H1 (cell line): ENCODE measurements at regions not wholly inside any gene's neighbourhood (a gene's known extent, or its start where the extent isn't known, plus 50 kb on each side); places are given as distances from the start of the nearest gene placed in this dataset.

Source experiments
- CTCF ChIA-PET: fragments of 300-600 bp; sonication (Branson Sonifier 250); formaldehyde crosslinking; loops from one replicate; lab custom pipeline; 2021; ENCODE audit not compliant: partially characterized antibody; lab: Charles Lee
- POLR2A ChIA-PET: fragments of 300-600 bp; sonication (Branson Sonifier 250); formaldehyde crosslinking; loops from one replicate; lab custom pipeline; 2021; ENCODE audit warnings: inconsistent platforms; ENCODE audit not compliant: partially characterized antibody; lab: Charles Lee
- DNase-seq, 2 experiments: peaks; one replicate each; pipeline versions ENCODE4 v3.0.0 to v3.0.0-alpha.2; 2010 to 2022; ENCODE audit warnings: low spot score in 2 of 2, low read depth in 1 of 2, mixed read lengths in 1 of 2
- FAIRE-seq: peaks from 2 replicates; lab custom pipeline; 2011; peaks lifted over from hg19 to GRCh38; lab: Jason Lieb, UNC
- H2AFZ ChIP-seq: 2 replicates; pipeline ENCODE4 v1.8.1; 2012; ENCODE audit warnings: low read length, inconsistent platforms
- H2AK5ac ChIP-seq: 2 replicates; pipeline ENCODE4 v1.6.1; 2013; ENCODE audit warnings: low read depth, low read length
- H2BK120ac ChIP-seq: replicated peaks from 2 replicates; pipeline ENCODE3; 2013; ENCODE audit warnings: low read depth, low read length, inconsistent platforms
- H2BK12ac ChIP-seq: 2 replicates; pipeline ENCODE4 v1.6.1; 2013; ENCODE audit warnings: low read depth, low read length
- H2BK15ac ChIP-seq: 2 replicates; pipeline ENCODE4 v1.6.1; 2013; ENCODE audit warnings: low read length
- H2BK20ac ChIP-seq: 2 replicates; pipeline ENCODE4 v1.6.1; 2013; ENCODE audit warnings: low read length
- H2BK5ac ChIP-seq: 2 replicates; pipeline ENCODE4 v1.6.1; 2013; ENCODE audit warnings: low read depth, low read length
- H3K14ac ChIP-seq: 2 replicates; pipeline ENCODE4 v1.6.1; 2013; ENCODE audit warnings: inconsistent platforms; ENCODE audit not compliant: insufficient read length
- H3K18ac ChIP-seq: 2 replicates; pipeline ENCODE4 v1.6.1; 2013; ENCODE audit warnings: low read length; ENCODE audit errors: extremely low read depth
- H3K23ac ChIP-seq: 2 replicates; pipeline ENCODE4 v1.6.1; 2013; ENCODE audit warnings: inconsistent platforms; ENCODE audit not compliant: insufficient read length
- H3K23me2 ChIP-seq: 2 replicates; pipeline ENCODE4 v1.6.1; 2013; ENCODE audit warnings: low read depth, low read length
- H3K27ac ChIP-seq: 2 replicates; pipeline ENCODE4 v1.6.1; 2011; ENCODE audit warnings: low read depth, low read length, inconsistent platforms
- H3K27me3 ChIP-seq, 4 experiments: replicated peaks in 1 of 4; 1 replicate in 1 of 4; 2 replicates in 3 of 4; pipeline versions ENCODE4 v1.6.1 to v1.8.1; 2011 to 2013; ENCODE audit warnings: low read length in 3 of 4, mild to moderate bottlenecking in 3 of 4, inconsistent platforms in 2 of 4, mixed read lengths in 2 of 4, moderate library complexity in 1 of 4; ENCODE audit not compliant: control insufficient read depth in 3 of 4, insufficient read depth in 3 of 4; ENCODE audit errors: extremely low read depth in 1 of 4
- H3K36me3 ChIP-seq, 4 experiments: 2 replicates each; pipeline versions ENCODE4 v1.6.1 to v1.8.1; 2011 to 2013; ENCODE audit warnings: mild to moderate bottlenecking in 4 of 4, low read length in 3 of 4, moderate library complexity in 2 of 4, control low read depth in 1 of 4, inconsistent platforms in 1 of 4; ENCODE audit not compliant: insufficient read depth in 4 of 4, control insufficient read depth in 2 of 4
- H3K4ac ChIP-seq: replicated peaks from 2 replicates; pipeline ENCODE3; 2013; ENCODE audit warnings: low read length, low read depth, mixed read lengths, inconsistent platforms; ENCODE audit not compliant: insufficient read length
- H3K4me1 ChIP-seq, 4 experiments: replicated peaks in 1 of 4; 1 replicate in 1 of 4; 2 replicates in 3 of 4; pipeline versions ENCODE4 v1.6.1 to v1.8.1; 2011 to 2013; ENCODE audit warnings: low read length in 3 of 4, inconsistent platforms in 2 of 4, mixed read lengths in 1 of 4; ENCODE audit not compliant: insufficient read depth in 4 of 4, control insufficient read depth in 3 of 4
- H3K4me2 ChIP-seq, 2 experiments: 2 replicates each; pipeline versions ENCODE4 v1.6.1 to v1.8.1; 2011 to 2013; ENCODE audit warnings: low read depth in 2 of 2, low read length in 2 of 2, control low read depth in 1 of 2, inconsistent platforms in 1 of 2, mild to moderate bottlenecking in 1 of 2; ENCODE audit not compliant: insufficient read depth in 1 of 2
- H3K4me3 ChIP-seq, 4 experiments: fragments of 200-600, 300-600 bp in 1 of 4; sonication (generic), shearing (Covaris generic), sonication (Bioruptor Twin) in 1 of 4; 2 replicates each; pipeline versions ENCODE4 v1.5.1 to v1.8.1; 2011 to 2016; ENCODE audit warnings: low read length in 4 of 4, low read depth in 3 of 4, control low read depth in 2 of 4, inconsistent platforms in 2 of 4, mild to moderate bottlenecking in 2 of 4, mixed read lengths in 1 of 4, moderate library complexity in 1 of 4; ENCODE audit not compliant: insufficient read depth in 2 of 4; ENCODE audit errors: extremely low read depth in 1 of 4
- H3K56ac ChIP-seq: replicated peaks from 2 replicates; pipeline ENCODE3; 2013; ENCODE audit warnings: low read depth, mild to moderate bottlenecking, mixed read lengths, low read length, inconsistent platforms; ENCODE audit not compliant: insufficient read length
- H3K79me1 ChIP-seq: 2 replicates; pipeline ENCODE4 v1.6.1; 2013; ENCODE audit warnings: low read depth, low read length, control low read depth
- H3K79me2 ChIP-seq, 2 experiments: 2 replicates each; pipeline versions ENCODE4 v1.6.1 to v1.8.1; 2012 to 2013; ENCODE audit warnings: low read length in 2 of 2, mild to moderate bottlenecking in 2 of 2, inconsistent platforms in 1 of 2; ENCODE audit not compliant: insufficient read depth in 2 of 2, control insufficient read depth in 1 of 2
- H3K9ac ChIP-seq, 4 experiments: replicated peaks in 1 of 4; 1 replicate in 1 of 4; 2 replicates in 3 of 4; pipeline versions ENCODE4 v1.6.1 to v1.8.1; 2011 to 2013; ENCODE audit warnings: low read depth in 3 of 4, low read length in 3 of 4, control low read depth in 2 of 4, mild to moderate bottlenecking in 2 of 4, moderate library complexity in 2 of 4, inconsistent platforms in 1 of 4; ENCODE audit errors: extremely low read depth in 1 of 4
- H3K9me3 ChIP-seq, 2 experiments: 2 replicates each; pipeline versions ENCODE4 v1.6.1 to v1.8.1; 2012 to 2013; ENCODE audit warnings: mild to moderate bottlenecking in 2 of 2, moderate library complexity in 2 of 2, control low read depth in 1 of 2, inconsistent platforms in 1 of 2, low read depth in 1 of 2, low read length in 1 of 2, mixed read lengths in 1 of 2; ENCODE audit not compliant: insufficient read depth in 2 of 2
- H4K20me1 ChIP-seq, 2 experiments: replicated peaks in 1 of 2; 2 replicates each; pipeline versions ENCODE3 to v1.8.1; 2011 to 2013; ENCODE audit warnings: inconsistent platforms in 2 of 2, low read length in 2 of 2, mild to moderate bottlenecking in 1 of 2; ENCODE audit not compliant: insufficient read depth in 2 of 2, control insufficient read depth in 1 of 2
- H4K5ac ChIP-seq: 2 replicates; pipeline ENCODE4 v1.6.1; 2013; ENCODE audit warnings: low read length, low read depth, mixed read lengths, inconsistent platforms; ENCODE audit not compliant: insufficient read length
- H4K8ac ChIP-seq: 2 replicates; pipeline ENCODE4 v1.8.0; 2013; ENCODE audit warnings: mild to moderate bottlenecking, moderate library complexity, low read length, inconsistent platforms; ENCODE audit not compliant: insufficient read depth; ENCODE audit errors: extremely low read depth
- H4K91ac ChIP-seq: replicated peaks from 2 replicates; pipeline ENCODE3; 2013; ENCODE audit warnings: low read length, mixed read lengths, inconsistent platforms; ENCODE audit not compliant: insufficient read length
- ASH2L ChIP-seq: fragments of 200-600, 300-600 bp; sonication (generic); IDR thresholded peaks from one replicate; pipeline ENCODE4 v1.7.1; 2017; ENCODE audit warnings: low read length
- CBX5 ChIP-seq: fragments of 300-800, 300-1000 bp; sonication (generic); IDR thresholded peaks from 2 replicates; pipeline ENCODE4 v1.7.1; 2016; ENCODE audit warnings: antibody characterized with exemption, low read length, low read depth
- CEBPB ChIP-seq: IDR thresholded peaks from 2 replicates; pipeline ENCODE4 v1.6.1; 2012; ENCODE audit warnings: low read depth, low read length
- EGR1 ChIP-seq: IDR thresholded peaks from 2 replicates; pipeline ENCODE4 v1.6.1; 2011; ENCODE audit warnings: low read depth, low read length, borderline replicate concordance
- MAFK ChIP-seq: IDR thresholded peaks from 2 replicates; pipeline ENCODE4 v1.6.1; 2012; ENCODE audit warnings: low read depth, mild to moderate bottlenecking, improper control_type of control experiment, low read length
- PHF8 ChIP-seq: fragments of 200-600 bp; sonication (generic); conservative IDR thresholded peaks from 2 replicates; pipeline ENCODE4 v1.7.1; 2012; ENCODE audit warnings: low read depth, mild to moderate bottlenecking, inconsistent platforms, low read length, moderate library complexity
- RFX5 ChIP-seq: IDR thresholded peaks from 2 replicates; pipeline ENCODE4 v1.6.1; 2011; ENCODE audit warnings: low read depth, low read length, improper control_type of control experiment, borderline replicate concordance
- RNF2 ChIP-seq: fragments of 200-900, 300-1000 bp; sonication (generic); IDR thresholded peaks from 2 replicates; pipeline ENCODE4 v1.7.1; 2016; ENCODE audit warnings: borderline replicate concordance, low read depth, mild to moderate bottlenecking, antibody characterized with exemption, low read length; ENCODE audit not compliant: poor library complexity, severe bottlenecking; ENCODE audit errors: missing control alignments
- SIRT6 ChIP-seq: IDR thresholded peaks from one replicate; pipeline ENCODE4 v1.7.1; 2012; ENCODE audit warnings: low read length, inconsistent platforms
- SIX5 ChIP-seq: IDR thresholded peaks from 2 replicates; pipeline ENCODE4 v1.6.1; 2011; ENCODE audit warnings: mild to moderate bottlenecking, low read depth, low read length
- SP2 ChIP-seq: IDR thresholded peaks from 2 replicates; pipeline ENCODE4 v1.6.1; 2012; ENCODE audit warnings: mild to moderate bottlenecking, low read length, inconsistent platforms
- SP4 ChIP-seq: IDR thresholded peaks from 2 replicates; pipeline ENCODE4 v1.6.1; 2012; ENCODE audit warnings: low read length, inconsistent platforms
- TBP ChIP-seq: IDR thresholded peaks from 2 replicates; pipeline ENCODE4 v1.6.1; 2011; ENCODE audit warnings: low read depth, low read length, improper control_type of control experiment
- YY1 ChIP-seq: IDR thresholded peaks from 2 replicates; pipeline ENCODE4 v1.6.1; 2011; ENCODE audit warnings: low read depth, mild to moderate bottlenecking, low read length
- WGBS, 2 experiments: shearing (Covaris generic) in 1 of 2; methylation state at CpG; one replicate each; pipeline versions ENCODE4 v1.1.6 to v1.1.7; 2013 to 2015; ENCODE audit warnings: low lambda C conversion rate in 2 of 2, mixed read lengths in 2 of 2, inconsistent platforms in 1 of 2, low coverage in 1 of 2, missing lambda C conversion rate in 1 of 2; ENCODE audit not compliant: insufficient replicate concordance in 2 of 2, insufficient coverage in 1 of 2, insufficient read length in 1 of 2; ENCODE audit errors: extremely low coverage in 1 of 2, missing lambda C conversion rate in 1 of 2; 5-methylcytosine and 5-hydroxymethylcytosine counted together
- TF ChIP-seq, protein P1 (sequence below): IDR thresholded peaks from 2 replicates; pipeline ENCODE4 v1.6.1; 2012; ENCODE audit warnings: inconsistent platforms

DNA sequence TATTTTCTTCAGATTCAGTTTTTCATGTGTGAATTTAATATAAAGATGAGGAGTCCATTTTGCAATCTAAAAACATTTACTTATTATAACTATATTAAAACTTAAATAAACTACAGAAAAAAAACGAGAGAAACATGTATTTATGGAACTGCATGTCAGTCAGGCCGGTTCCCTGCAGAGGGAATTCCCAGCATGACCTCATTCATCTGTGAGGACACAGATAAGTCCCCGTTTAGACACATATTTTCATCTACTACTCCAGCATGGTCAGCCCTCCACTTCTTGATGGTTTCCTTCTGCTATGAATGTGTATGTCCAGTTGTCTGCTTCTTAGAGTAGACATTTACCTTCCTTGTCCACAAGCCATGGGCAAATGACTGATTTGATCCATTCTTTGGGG is 339.1 kb downstream of the SEMA3D start:
- H3K23ac ChIP-seq = no peak overlapping the region
- no peaks in the 10 kb centered on the region for H4K20me1 ChIP-seq
- H2AFZ ChIP-seq = no peak overlapping the region
- no peaks in the 10 kb centered on the region for H3K9me3 ChIP-seq
- no peak overlapping the region for H2BK15ac ChIP-seq
- H2BK12ac ChIP-seq = no peak overlapping the region
- CTCF ChIA-PET = interaction anchor here (0.7 kb wide), 1 partner anchor 1148 kb away, joined by 3 read pairs; no protein-coding TSS in a partner anchor
- no peak for DNase-seq
- no peak overlapping the region for H3K4me3 ChIP-seq
- no peak overlapping the region for H2BK20ac ChIP-seq
- no peak overlapping the region for H3K18ac ChIP-seq
- 92% methylated on average over 3 of the region's 3 CpGs; no CpG with 5 or more reads in 1 of the 2 experiments for WGBS, 2 experiments
- H3K27me3 ChIP-seq = no peaks in the 10 kb centered on the region
- H3K56ac ChIP-seq = no peak overlapping the region
- H4K91ac ChIP-seq = no peak overlapping the region
- H2BK5ac ChIP-seq = no peak overlapping the region
- H2AK5ac ChIP-seq = no peak overlapping the region
- H3K36me3 ChIP-seq = no peaks in the 10 kb centered on the region
- no peak overlapping the region for H4K8ac ChIP-seq
- H2BK120ac ChIP-seq = no peak overlapping the region
- no peak overlapping the region for H3K14ac ChIP-seq
- H3K79me2 ChIP-seq = no peaks in the 10 kb centered on the region
- no peak overlapping the region for H3K4me2 ChIP-seq
- no peak overlapping the region for H3K27ac ChIP-seq
- no peak overlapping the region for H4K5ac ChIP-seq
- POLR2A ChIA-PET = no interaction called here
- no peak overlapping the region for H3K4ac ChIP-seq
- no peaks in the 10 kb centered on the region for H3K4me1 ChIP-seq
- H3K23me2 ChIP-seq = no peaks in the 10 kb centered on the region
- FAIRE-seq = no peak
- no peak overlapping the region for H3K9ac ChIP-seq
- H3K79me1 ChIP-seq = no peaks in the 10 kb centered on the region
- TF ChIP-seq ASH2L (no peak), SP4 (no peak), RNF2 (no peak), PHF8 (no peak), CEBPB (no peak), YY1 (no peak), MAFK (no peak), SIRT6 (no peak), TBP (no peak), CBX5 (no peak), SP2 (no peak), EGR1 (no peak), RFX5 (no peak), SIX5 (no peak)
- TF ChIP-seq, protein P1, sequence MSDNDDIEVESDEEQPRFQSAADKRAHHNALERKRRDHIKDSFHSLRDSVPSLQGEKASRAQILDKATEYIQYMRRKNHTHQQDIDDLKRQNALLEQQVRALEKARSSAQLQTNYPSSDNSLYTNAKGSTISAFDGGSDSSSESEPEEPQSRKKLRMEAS = no peak
